ENCODE measurements at regions not wholly inside any gene's neighbourhood (a gene's known extent, or its start where the extent isn't known, plus 50 kb on each side); places are given as distances from the start of the nearest gene placed in this dataset.

- Histone ChIP-seq H3K4me3 (no peak overlapping the region), H3K9me3 (peaks cover 0 to 4% (median 0%) of the 10 kb centered on the region in 12 donors), H3K4me1 (peaks cover 0 to 27% (median 0%) of the 10 kb centered on the region in 12 donors), H3K36me3 (no peaks in the 10 kb centered on the region), H3K27ac (no peak overlapping the region), H3K27me3 (no peaks in the 10 kb centered on the region)
- no peak for DNase-seq
- intact Hi-C loops (cut with DNase I) = no loop called here
- WGBS, 4 donors = 20 to 28% (median 24%) methylated on average over 3 of the region's 3 CpGs
- peak in 3 of 4 donors; percentile 32 to 56 (median 53) for ATAC-seq
- no peak for TF ChIP-seq POLR2A (IDR thresholded peaks at IDR 0.05)
Observed at GRCh38 chr14:66311058-66311457, 175.1 kb upstream of the CCDC196 start.

GRCh38 chr14:66311990-66312389, 174.2 kb upstream of the CCDC196 start:
- Histone ChIP-seq H3K27ac (no peak overlapping the region), H3K27me3 (no peaks in the 10 kb centered on the region), H3K4me3 (no peak overlapping the region), H3K9me3 (peaks cover 0 to 4% (median 0%) of the 10 kb centered on the region in 12 donors), H3K36me3 (no peaks in the 10 kb centered on the region), H3K4me1 (peaks cover 0 to 27% (median 0%) of the 10 kb centered on the region in 12 donors)
- whole genome bisulfite sequencing, 4 donors = 70 to 76% (median 74%) methylated on average over 5 of the region's 5 CpGs
- ATAC-seq = no peak
- no peak for DNase-seq
- TF ChIP-seq POLR2A (IDR thresholded peaks at IDR 0.05) (no peak), CTCF (IDR thresholded peaks at IDR 0.05) (no peak)
- intact Hi-C loops (cut with DNase I) = no loop called here

- H3K36me3 ChIP-seq = no peaks in the 10 kb centered on the region
- intact Hi-C loops (cut with DNase I) = no loop called here
- no peak overlapping the region for H3K4me3 ChIP-seq
- DNase-seq (no peak), ATAC-seq (no peak)
- H3K4me1 ChIP-seq = peaks cover 0 to 27% (median 0%) of the 10 kb centered on the region in 12 donors
- no peaks in the 10 kb centered on the region for H3K27me3 ChIP-seq
- WGBS, 4 donors = 63 to 76% (median 69%) methylated on average over 3 of the region's 3 CpGs
- TF ChIP-seq POLR2A (IDR thresholded peaks at IDR 0.05) = no peak
- no peak overlapping the region for H3K27ac ChIP-seq
- H3K9me3 ChIP-seq = peaks cover 0 to 7% (median under 1%) of the 10 kb centered on the region in 12 donors
Observed at GRCh38 chr14:66312451-66312850, 173.7 kb upstream of the CCDC196 start.

- 11 to 38% (median 21%) methylated on average over 1 of the region's 1 CpG for WGBS, 4 donors
- DNase-seq (no peak), ATAC-seq (no peak)
- Histone ChIP-seq H3K4me3 (no peak overlapping the region), H3K4me1 (peaks cover 0 to 27% (median 0%) of the 10 kb centered on the region in 12 donors), H3K27ac (no peak overlapping the region), H3K27me3 (no peaks in the 10 kb centered on the region), H3K9me3 (peaks cover 0 to 27% (median 12%) of the 10 kb centered on the region in 12 donors), H3K36me3 (no peaks in the 10 kb centered on the region)
- TF ChIP-seq CTCF (IDR thresholded peaks at IDR 0.05) = no peak
- no peak for TF ChIP-seq POLR2A (IDR thresholded peaks at IDR 0.05)
- intact Hi-C loops (cut with DNase I) = no loop called here
Observed at GRCh38 chr14:66315098-66315497, 171.1 kb upstream of the CCDC196 start.

- peaks cover 0 to 27% (median 0%) of the 10 kb centered on the region in 12 donors for H3K4me1 ChIP-seq
- ATAC-seq (no peak), DNase-seq (no peak)
- no peaks in the 10 kb centered on the region for H3K36me3 ChIP-seq
- no peak overlapping the region for H3K4me3 ChIP-seq
- intact Hi-C loops (cut with DNase I) = no loop called here
- no peak for TF ChIP-seq POLR2A (IDR thresholded peaks at IDR 0.05)
- no peak for TF ChIP-seq CTCF (IDR thresholded peaks at IDR 0.05)
- H3K27me3 ChIP-seq = no peaks in the 10 kb centered on the region
- H3K27ac ChIP-seq = no peak overlapping the region
- 40 to 60% (median 43%) methylated on average over 1 of the region's 1 CpG for WGBS, 4 donors
- H3K9me3 ChIP-seq = peaks cover 0 to 29% (median 12%) of the 10 kb centered on the region in 12 donors
Observed at GRCh38 chr14:66315548-66315947, 170.6 kb upstream of the CCDC196 start.
